HepG2 (cell line): ENCODE measurements at regions not wholly inside any gene's neighbourhood (a gene's known extent, or its start where the extent isn't known, plus 50 kb on each side); places are given as distances from the start of the nearest gene placed in this dataset.

ENCODE experiments used
- BRF2 ChIP-seq: sonication (generic); formaldehyde crosslinking; IDR thresholded peaks from 2 replicates; pipeline ENCODE4 v1.8.1; 2022; ENCODE audit warnings: mild to moderate bottlenecking, missing genetic modification reagents
- CTCF ChIP-seq: sonication (generic); formaldehyde crosslinking; IDR thresholded peaks from 2 replicates; pipeline ENCODE4 v1.5.0; 2020; ENCODE audit warnings: mild to moderate bottlenecking, missing genetic modification reagents, moderate library complexity
- ZBTB2 ChIP-seq: sonication (generic); formaldehyde crosslinking; IDR thresholded peaks from 2 replicates; pipeline ENCODE4 v1.8.0; 2022; ENCODE audit warnings: low read depth, missing genetic modification reagents

- TF ChIP-seq BRF2 (CRISPR knock-in tag) (no peak), CTCF (no peak), ZBTB2 (no peak)
These were observed 117.5 kb downstream of the MACIR start for GRCh38 chr5:103375863-103376591.
